Astrocyte (in vitro differentiated cells and primary cell): ENCODE measurements at regions not wholly inside any gene's neighbourhood (a gene's known extent, or its start where the extent isn't known, plus 50 kb on each side); places are given as distances from the start of the nearest gene placed in this dataset.

Experiments used
- EZH2 ChIP-seq: IDR thresholded peaks from 2 replicates; pipeline ENCODE4 v1.6.1; 2012; ENCODE audit warnings: mild to moderate bottlenecking, low read length, inconsistent platforms; ENCODE audit not compliant: insufficient read depth
- TF ChIP-seq, protein P1 (sequence below): IDR thresholded peaks from 2 replicates; pipeline ENCODE4 v1.5.1; 2011; ENCODE audit warnings: low read depth, mild to moderate bottlenecking, inconsistent platforms, low read length, moderate library complexity; ENCODE audit not compliant: insufficient read depth

DNA sequence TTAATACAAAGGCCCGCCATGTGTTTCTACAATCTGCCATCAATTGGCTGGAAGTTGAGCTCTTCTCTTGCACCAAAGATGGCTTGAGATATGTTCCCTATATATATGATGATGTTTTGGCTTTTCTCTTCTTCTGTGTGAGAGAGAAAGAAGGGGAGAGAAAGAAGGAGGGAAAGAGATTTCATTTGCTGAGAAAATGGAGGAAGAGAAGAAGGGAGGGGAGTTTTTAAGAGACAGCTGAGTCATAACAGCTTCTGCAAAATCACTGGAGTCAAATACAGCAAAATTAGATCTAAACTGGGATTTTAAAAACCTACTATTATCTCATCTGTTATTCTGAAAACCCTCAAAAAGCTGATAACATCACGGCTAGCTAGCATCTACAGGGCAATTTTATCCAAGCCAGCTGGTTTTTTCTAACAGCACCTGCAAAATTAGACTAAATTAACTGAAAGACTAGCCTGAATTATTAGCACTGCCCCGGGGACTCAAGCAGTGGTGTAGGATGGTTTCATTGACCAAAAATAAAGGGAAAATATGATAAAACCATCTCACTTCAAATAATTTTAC, 647.6 kb upstream of the ACTRT1 start:
- TF ChIP-seq, protein P1, sequence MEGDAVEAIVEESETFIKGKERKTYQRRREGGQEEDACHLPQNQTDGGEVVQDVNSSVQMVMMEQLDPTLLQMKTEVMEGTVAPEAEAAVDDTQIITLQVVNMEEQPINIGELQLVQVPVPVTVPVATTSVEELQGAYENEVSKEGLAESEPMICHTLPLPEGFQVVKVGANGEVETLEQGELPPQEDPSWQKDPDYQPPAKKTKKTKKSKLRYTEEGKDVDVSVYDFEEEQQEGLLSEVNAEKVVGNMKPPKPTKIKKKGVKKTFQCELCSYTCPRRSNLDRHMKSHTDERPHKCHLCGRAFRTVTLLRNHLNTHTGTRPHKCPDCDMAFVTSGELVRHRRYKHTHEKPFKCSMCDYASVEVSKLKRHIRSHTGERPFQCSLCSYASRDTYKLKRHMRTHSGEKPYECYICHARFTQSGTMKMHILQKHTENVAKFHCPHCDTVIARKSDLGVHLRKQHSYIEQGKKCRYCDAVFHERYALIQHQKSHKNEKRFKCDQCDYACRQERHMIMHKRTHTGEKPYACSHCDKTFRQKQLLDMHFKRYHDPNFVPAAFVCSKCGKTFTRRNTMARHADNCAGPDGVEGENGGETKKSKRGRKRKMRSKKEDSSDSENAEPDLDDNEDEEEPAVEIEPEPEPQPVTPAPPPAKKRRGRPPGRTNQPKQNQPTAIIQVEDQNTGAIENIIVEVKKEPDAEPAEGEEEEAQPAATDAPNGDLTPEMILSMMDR, result no peak
- no peak for TF ChIP-seq EZH2
